ENCODE measurements at regions not wholly inside any gene's neighbourhood (a gene's known extent, or its start where the extent isn't known, plus 50 kb on each side); places are given as distances from the start of the nearest gene placed in this dataset.
"Not testable (repeated sequence)": the region's sequence is repeated elsewhere in the genome, so short reads cannot be mapped to it uniquely, and the experiment has no call there.

DNA sequence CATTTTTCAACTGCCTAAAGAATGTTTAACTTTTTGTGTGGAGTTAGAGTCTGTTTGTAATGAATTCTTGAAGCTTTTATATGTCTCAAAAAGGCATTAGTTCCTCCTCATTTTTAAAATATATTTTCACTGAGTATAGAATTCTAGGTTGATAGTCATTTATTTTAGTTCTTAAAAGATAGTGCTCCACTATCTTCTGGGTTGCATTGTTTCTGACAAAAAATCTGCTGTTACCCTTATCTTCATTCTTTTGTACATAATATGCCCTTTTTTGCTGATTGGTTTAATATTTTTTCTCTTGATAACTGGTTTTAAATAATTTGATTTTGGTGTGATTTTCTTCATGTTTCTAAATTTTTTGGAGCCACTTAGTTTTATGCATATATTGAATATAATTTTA lies 754.7 kb upstream of the GYPC start:
- DNase-seq, result no peak

DNA sequence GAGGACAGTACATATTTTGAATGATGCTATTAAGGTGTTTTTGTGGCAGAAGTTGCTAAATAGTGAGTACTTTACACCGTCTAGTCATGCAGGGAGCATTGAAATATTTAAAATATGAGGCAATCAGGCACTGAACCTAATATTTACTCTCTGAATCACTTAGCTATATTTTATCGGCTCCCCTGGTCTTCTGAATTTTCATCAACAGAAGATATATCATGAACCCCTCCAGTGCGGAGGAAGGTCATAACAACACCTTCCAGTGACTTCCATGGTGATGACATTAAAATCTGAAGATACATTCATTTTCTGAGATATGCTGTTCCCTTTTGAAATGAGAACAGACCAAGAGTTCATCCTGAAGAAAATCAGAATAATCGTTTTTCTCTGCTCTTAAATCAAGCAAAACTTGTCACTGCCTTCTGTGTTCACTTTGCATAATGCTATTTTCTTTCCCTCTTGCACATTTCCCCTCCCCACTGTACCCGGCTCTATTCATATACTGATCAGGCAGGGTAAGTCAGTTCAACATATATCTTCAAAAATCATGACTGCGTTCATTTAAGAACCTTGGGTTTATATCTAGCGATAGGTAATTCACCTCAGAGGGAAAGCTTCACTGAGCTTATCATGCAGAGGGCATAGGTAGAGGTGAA lies 729.9 kb upstream of the GYPC start:
- no peak for DNase-seq

DNA sequence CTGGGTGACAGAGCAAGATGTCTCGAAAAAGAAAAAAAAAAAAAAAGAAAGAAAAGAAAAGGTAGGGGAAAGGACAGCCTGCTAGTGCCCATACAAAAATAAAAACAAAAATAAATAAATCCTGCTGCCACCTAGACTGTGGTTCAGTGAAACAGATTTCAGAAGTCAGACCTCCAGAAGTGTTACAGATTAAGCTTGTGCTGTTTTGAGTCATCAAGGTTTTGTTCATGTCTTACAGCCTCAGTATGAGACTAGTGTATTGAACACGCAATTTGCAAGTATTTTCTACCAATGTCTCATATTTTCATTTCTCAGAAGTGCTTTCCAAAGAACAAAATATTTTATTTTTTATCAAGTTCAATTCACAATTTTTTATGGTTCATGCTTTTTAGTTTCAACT lies 720.4 kb upstream of the GYPC start:
- no peak for DNase-seq

DNA sequence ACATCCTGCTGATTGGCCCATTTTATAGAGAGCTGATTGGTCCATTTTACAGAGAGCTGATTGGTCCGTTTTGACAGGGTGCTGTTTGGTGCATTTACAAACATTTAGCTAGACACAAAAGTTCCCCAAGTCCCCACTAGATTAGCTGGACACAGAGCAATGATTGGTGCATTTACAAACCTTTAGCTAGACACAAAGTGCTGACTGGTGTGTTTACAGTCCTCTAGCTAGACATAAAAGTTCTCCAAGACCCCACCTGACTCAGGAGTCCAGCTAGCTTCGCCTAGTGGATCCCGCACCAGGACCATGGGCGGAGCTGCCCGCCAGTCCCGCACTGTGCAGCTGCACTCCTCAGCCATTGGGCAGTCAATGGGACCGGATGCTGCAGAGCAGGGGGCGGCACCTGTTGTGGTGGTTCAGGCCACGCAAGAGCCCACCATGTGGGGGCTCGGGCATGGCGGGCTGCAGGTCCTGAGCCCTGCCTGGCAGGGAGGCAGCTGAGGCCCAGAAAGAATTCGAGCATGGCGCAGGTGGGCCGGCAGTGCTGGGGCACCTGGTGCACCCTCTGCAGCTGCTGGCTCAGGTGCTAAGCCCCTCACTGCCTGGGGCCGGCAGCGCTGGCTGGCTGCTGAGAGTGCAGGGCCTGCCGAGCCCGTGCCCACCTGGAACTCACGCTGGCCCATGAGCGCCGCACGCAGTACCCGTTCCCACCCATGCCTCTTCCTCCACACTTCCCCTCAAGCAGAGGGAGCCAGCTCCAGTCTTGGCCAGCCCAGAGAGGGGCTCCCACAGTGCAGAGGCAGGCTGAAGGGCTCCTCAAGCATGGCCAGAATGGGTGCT lies 713.2 kb upstream of the GYPC start:
- no peak for DNase-seq

DNA sequence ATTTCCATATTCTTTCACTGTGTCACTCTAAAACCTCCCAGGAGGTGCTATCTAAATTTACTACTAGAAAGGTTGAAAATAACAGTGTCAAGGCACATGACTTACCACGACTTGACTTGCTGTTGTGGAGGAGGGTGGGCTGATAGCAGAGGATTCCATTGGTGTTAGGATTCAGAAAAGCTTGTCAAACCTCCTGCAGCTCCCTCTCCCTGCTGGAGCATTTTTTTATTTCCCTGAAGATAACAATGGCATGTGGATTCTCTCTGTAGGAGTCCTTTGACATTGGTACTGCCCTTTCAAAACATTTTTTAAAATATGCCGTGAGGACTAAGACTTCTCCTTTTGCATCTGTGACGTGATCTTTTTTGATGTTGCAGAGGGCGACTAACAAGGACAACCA lies 696.9 kb upstream of the GYPC start:
- no peak for DNase-seq

DNA sequence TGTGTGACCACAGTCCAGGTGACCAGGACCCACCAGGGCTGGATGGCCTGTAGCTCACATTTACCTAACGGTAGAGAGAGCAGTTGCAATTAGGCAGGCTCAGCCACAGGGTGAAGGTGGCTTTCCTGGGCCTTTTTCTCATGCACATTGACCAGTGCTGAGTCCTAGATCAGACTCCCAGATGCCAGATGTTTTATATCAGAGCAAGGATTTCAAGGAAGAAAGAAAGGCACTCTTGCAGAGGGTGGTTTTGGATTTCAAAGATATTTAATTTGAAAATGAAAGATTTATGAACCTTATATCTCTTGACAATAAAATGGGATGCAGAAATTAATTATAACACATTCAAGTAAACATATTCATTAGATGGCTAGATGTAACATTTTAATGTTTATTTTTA lies 694.2 kb upstream of the GYPC start:
- no peak for DNase-seq

DNA sequence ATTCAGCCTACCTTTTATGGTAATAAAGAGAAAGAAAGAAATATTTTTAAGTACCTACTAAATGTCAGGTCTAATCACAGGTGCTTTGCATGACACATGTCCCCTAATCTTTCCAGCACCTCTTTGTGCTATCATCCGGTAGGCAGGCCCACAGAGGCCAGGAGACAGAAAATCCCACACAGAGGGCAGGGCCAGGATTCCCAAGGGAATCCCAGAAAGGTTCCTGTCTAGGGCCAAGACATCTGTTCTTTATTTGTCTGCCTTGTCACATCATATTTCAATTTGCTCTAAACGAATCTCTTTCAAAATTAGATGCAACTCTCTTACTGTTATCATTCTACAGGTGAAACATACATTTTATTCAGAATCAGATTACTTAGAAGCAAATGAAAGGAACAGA lies 676.1 kb upstream of the GYPC start:
- no peak for DNase-seq

DNA sequence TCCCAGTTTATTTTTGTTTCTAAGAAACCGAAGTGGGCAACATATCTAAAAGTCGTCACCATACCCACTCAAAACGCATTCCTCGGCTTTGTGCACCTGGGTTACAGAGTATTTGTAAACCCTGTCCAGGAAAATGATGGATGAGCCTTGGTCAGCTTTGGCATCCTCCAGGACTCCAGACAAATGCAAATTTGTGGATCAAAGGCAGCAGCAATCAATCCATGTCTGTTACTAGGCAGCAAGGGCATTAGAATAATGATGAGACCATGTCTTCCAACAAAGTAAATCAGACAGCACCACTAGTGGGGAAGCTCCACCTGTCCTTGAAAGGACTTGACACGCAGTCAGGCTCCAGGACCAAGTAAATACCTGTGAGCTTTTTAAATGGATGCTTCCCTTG lies 672.6 kb upstream of the GYPC start:
- DNase-seq, result no peak

DNA sequence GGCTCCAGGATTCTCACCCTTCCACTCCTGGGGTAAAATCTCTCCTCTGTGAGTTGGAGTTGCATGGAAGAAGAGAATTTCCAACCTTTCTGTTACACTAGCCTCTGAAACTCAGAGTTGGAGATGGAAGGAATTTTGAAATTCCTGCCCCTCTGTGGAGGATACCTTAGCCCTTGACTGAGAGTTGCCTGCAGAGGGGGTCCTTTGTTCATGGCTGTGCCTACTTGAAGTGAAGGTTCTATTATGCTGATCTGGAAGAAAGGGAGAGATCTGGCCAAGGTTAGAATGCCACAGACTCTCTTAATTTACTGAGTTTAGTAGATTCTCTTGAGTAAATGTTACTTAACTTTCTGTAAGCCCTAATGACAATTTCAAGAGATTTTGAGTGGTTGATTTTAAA lies 626.6 kb upstream of the GYPC start:
- DNase-seq, result no peak

DNA sequence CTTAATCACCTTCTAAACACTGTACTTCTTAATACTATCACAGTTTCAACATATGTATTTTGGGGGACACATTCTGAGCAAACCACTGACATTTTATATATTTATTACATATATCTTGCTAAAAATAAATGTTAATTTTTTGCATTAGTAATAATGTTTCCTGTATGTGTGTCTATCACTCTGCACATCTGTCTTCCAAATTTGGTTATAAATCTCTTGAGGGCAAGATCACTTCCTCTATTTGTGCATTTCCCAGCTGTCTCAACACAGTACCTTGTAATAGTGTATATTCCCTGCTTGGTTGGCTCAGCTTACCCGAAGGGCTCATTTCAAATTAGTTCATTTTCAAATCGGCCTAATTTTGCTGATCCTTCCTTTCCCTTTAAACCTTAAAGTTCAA lies 617.1 kb upstream of the GYPC start:
- DNase-seq, result no peak

DNA sequence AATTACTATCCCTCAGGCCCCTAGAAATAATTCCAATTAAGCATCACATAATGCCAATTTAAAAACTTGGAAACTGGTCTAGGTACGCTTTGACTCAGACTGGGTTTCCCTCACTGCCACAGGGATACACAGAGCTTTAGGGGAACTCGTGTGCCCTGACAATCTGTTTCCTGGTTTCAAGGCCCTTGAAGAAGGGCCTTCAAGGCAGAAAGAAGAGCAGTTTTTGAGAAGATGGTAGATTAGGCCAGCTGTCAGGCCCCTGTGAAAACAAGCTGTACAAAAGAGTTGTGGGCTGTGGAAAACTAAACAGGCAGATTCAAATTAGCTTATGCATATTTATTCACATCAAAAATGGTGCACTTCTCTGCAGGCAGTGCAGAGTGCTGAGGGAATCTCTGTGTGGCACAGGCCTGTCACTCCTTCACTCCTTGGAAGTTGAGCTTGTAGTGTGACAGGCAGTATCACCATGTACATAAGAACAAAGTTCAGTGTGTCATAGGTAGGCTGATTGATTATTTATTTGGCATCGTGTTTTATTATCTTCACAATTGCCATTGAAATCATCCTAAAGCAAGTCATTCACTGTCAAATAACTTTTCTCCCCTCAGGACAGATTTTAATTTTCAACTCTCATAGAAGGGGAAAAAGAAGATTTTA lies 614.4 kb upstream of the GYPC start:
- no peak for DNase-seq

DNA sequence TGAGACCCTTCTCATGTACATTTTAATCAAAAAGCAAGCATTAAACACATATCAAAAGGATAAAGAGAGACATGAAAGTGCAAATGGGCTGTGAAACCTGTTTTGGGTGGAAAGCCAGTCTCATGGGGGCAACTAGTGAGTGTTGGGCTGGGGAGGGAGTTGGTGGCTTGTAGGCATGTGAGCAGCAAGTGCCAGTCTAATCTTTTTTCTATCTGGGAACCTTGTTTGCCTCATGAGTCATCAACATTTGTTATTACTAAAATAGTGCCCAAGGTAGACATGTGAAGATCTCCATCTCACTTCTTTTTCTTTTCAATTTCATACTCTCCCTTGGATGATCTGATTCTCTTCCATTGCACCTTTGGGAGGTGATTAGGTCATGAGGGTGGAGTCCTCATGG lies 613.9 kb upstream of the GYPC start:
- DNase-seq, result no peak

DNA sequence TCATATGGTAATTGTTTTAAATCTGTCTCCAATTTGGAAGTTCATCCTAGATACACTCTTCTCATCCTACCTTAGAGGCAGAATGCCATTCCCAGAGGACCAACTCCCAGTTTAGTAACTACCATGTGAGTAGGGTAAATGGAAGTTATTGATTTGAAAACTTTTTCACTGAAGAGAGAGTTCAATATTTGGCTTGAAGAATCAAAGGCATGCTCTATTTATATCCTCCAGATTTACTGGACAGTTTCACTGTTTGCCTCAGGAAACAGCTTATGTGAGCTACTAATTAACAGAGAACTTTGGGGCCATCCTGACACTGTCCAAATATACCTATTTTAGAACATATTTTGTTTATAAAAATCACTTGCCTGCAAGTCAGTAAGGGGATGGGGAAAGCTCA lies 607.2 kb upstream of the GYPC start:
- DNase-seq, result no peak

DNA sequence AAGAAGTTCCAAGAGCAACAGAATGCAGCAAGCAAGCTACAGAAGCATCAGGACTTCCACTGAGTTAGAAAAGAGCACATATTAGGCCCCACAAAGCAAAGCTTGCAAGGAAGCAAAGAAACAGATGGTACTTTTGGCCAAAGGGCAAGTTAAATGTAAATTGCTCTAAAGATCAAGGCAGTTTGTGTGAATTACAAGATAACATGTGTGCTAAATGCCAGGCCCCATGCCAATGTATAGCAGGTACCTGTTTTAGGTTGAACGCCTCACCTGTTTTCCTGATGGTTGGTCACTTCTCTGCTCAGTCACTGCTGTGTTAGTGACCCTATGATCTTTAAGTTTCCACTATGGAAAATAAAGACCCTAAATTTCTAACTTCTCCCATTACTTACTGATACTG lies 606.5 kb upstream of the GYPC start:
- DNase-seq, result no peak

DNA sequence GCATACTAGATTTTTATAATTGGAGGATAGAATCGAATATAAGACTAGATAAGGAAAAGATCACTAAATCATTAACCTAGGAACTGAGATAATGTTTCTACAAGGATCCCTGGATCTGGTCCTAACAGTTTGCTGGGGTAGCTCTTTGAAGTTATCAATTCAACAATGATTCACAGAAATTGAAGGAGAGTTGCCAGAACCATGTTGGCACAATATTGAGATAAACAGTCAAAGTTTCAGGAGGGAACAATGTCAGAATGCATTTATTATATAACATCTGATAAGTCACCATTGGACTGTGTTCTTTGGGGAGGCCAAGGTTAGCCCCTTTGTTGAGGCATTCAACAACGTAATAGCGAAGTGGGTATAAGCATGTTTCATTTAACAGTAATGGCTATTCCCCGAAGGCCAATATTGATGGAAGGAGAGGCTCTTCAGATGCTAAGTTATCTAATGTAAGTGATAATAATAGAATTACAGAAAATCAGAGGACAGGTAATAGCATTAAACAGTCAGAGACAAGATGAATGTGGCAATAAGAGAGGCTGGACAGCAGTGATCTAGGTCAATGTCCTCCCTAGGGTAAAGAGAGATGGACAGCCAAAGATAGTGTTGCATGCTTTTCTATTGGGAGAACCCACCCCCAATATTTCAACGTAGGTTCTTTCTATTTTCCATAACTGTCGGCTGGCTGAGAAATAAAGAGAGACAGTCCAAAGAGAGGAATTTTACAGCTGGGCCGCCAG lies 604.8 kb upstream of the GYPC start:
- DNase-seq, result no peak

DNA sequence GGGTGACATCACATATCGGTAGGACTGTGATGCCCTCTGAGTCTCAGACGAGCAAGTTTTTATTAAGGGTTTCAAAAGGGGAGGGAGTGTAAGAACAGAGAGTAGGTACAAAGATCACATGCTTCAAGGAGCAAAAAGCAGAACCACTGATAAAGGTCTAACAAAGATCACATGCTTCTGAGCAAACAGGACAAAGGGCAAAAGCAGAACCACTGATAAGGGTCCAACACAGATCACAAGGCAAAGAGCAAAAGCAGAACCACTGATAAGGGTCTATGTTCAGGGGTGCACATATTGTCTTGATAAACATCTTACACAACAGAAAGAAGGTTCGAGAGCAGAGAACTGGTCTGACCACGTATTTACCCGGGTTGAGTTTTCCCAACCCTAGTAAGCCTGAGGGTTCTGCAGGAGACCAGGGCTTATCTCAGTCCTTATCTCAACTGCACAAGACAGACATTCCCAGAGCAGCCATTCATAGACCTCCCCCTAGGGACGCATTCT lies 604.2 kb upstream of the GYPC start:
- DNase-seq, result not testable (repeated sequence)

DNA sequence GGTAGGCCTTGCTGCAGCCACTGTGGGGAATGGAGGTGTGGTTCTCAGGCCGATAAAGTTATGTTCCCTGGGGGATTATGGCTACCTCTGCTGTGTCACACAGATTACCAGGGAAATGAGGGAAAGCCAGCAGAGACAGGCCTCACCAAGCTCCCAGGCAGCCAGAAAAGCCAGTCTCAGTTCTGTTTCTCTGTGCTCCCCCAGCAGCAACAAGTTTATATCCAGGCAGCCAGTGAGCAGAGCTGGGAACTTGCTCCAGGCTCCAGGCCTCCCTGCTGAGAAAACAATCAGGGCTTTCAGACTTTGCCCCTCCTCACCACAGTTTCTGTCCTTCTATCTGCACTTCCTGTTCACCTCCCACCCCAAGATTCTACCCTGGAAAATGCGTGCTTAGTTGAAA lies 596.6 kb upstream of the GYPC start:
- DNase-seq, result no peak

DNA sequence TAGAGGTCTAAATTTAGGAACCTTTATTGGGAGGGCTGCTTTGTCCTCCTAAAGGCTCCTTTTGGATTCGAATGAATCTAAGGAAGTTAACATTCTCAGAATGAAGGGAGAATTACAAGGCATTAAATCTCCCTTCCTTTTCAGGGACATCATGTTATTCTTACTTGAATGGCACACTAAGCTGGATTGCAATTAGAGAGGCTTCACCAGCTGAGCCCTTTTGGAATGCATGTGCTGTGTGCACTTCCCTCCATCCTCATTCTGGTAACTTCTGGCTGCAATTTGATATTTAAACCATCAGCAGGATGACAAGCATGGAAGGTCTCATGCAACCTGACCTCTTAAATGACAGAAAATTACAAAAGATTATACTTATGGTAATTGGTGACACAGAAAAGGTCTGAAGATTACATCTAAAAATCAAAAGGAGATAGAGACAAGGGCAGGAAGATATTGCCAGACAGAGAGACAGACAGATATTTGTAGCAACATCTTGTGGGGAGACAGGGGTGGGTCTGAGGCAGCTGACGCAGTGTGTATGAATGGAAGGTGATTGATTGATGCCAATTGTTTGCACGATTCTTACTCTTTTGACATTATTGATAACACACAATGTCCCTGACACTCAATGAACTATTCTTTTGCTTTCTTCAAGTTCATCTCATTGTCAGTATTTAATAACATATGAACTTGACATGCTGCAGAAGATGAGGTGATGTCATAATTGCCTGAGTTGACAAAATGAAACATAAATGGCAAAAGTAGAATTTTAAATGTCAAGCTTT lies 570.8 kb upstream of the GYPC start:
- no peak for DNase-seq

DNA sequence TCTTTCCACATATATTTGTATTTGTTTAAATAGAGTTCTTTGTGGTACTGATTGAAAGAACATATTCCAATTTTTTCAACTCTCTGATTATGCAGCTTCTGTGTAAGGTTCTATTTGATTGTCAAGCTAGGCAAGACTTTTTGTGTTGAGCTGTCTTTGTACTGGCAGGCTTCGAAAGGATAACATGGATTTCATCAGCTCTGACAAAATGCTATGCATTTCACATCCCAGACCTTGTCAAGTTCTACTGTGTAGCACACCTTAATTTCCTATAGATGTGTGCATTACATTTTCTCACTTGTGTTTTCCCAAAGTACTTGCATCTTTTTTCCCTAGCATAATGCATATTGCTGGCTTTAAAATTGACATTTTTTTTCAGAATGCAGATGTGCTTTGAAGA lies 555.0 kb upstream of the GYPC start:
- DNase-seq, result no peak

DNA sequence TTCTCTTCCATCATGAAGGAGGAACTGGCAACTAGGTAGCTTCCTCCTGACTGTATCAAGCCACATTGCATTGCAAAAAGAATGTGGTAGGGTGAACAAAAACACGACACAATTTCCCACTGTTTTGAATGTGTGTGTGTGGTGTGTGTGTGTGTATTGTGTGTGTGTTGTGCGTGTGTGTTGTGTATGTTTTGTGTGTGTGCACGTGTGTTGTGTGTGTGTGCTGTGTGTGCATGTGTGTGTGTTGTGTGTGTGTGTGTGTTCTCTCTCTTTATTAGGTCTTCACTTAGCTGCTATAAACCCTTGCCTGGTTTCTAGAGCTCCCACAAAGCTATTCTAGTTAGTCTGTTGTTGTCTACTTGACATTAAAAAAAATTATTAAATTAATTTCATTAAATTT lies 550.0 kb upstream of the GYPC start:
- no peak for DNase-seq

DNA sequence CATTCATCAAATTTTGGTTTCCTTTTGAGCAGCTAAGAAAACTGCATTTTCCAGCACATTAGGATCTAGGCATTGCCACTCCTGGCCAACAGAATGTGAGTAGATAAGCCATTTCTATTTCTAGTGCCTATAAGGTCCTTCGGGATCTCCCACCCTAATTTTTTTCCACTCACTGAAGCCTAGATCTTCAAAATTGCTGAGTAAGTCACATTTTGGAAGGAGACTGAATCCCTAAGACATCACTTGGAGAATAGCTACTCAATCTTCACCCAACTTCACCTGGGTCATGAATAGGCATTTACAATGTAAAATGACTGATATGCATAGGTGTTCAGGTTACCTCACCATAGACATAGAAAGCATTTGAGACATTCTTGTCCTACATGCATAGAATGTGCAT lies 548.1 kb upstream of the GYPC start:
- no peak for DNase-seq

DNA sequence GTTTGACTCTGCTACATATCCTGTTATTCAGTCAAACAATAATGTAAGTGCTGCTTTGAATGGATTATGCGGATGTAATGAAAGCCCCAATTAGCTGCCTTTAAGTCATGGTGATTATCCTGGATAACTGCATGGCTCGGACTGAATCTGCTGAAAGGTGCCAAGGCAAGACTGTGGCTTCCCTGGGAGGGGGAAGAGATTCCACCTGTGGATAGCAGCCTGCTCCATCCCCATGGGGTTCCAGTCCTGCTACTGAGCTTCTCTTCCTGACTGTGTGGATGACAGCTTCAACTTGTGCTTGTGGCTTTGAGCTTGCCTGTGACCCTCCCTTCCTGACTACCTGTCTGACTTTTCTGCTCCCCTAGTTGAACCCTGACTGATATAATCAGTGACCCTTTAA lies 540.0 kb upstream of the GYPC start:
- DNase-seq, result no peak

DNA sequence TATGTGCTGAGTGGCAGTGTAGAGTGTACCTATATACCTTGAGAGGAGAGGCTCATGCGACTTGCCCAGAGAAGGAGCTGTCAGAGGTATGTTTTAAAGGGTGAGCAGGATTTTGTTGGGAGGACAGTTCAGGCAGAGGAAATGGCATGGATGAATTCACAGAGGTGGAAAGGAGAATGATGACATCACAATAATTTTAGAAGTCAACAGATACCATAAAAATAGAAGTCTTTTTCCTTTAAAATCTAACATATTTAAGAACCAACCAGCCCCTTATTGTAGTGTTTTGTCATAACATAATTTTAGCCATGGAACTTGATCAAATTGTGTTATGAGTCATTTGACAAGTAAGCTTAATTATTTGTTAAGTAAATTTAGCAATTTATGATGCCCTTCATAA lies 538.1 kb upstream of the GYPC start:
- no peak for DNase-seq

Measured in stimulated activated CD4-positive, alpha-beta T cell treated with anti-CD3 and anti-CD28 coated beads, Interleukin-12 subunit alpha, Interleukin-12 subunit beta, amount 100 ng/mL, for 4 hours (primary cell).